ENCODE measurements at regions not wholly inside any gene's neighbourhood (a gene's known extent, or its start where the extent isn't known, plus 50 kb on each side); places are given as distances from the start of the nearest gene placed in this dataset.

- TF ChIP-seq CTCF (IDR thresholded peaks at IDR 0.05; ENCODE audit: poor library complexity, severe bottlenecking) (no peak), EP300 (conservative IDR thresholded peaks at IDR 0.05; ENCODE audit: poor library complexity, severe bottlenecking) (no peak), EZH2 (IDR thresholded peaks at IDR 0.05; ENCODE audit: borderline replicate concordance, insufficient read depth, low read length, poor library complexity, severe bottlenecking) (no peak), SMC3 (conservative IDR thresholded peaks at IDR 0.05; ENCODE audit: poor library complexity) (no peak), POLR2AphosphoS5 (IDR thresholded peaks at IDR 0.05) (no peak), REST (IDR thresholded peaks at IDR 0.05; ENCODE audit: borderline replicate concordance) (no peak), RAD21 (conservative IDR thresholded peaks at IDR 0.05) (no peak)
Observed at GRCh38 chr5:162996053-162996452, 441.3 kb upstream of the CCNG1 start.

Measured in neural cell (in vitro differentiated cells).